Panc1 (cell line): ENCODE measurements at regions not wholly inside any gene's neighbourhood (a gene's known extent, or its start where the extent isn't known, plus 50 kb on each side); places are given as distances from the start of the nearest gene placed in this dataset.

Experiments used
- ATAC-seq: fragments of 200-7000 bp; cut with Tn5 transposase; 2 replicates; pipeline ENCODE4 v1.9.1; 2020; ENCODE audit warnings: mild to moderate bottlenecking, moderate library complexity
- BruUV-seq: library from RNA; stranded (reverse); fragments of 400-500 nt; replicated peaks from 2 replicates; lab custom pipeline; 2021; lab: Mats Ljungman, UMichigan
- CTCF ChIA-PET: fragments of 300-600 bp; sonication (Branson Sonifier 250); formaldehyde crosslinking; loops from one replicate; lab custom pipeline; 2022; ENCODE audit warnings: antibody characterized with exemption; lab: Charles Lee
- POLR2A ChIA-PET: fragments of 300-600 bp; sonication (Branson Sonifier 250); formaldehyde crosslinking; loops from one replicate; lab custom pipeline; 2022; ENCODE audit warnings: antibody characterized with exemption; lab: Charles Lee
- DNase-seq: peaks from one replicate; pipeline ENCODE4 v3.0.0-alpha.2; 2010; ENCODE audit warnings: low read depth, low spot score
- H3K27ac ChIP-seq: 2 replicates; pipeline ENCODE4 v1.5.1; 2011; ENCODE audit warnings: mild to moderate bottlenecking, low read length, inconsistent platforms
- H3K27me3 ChIP-seq: fragments of 200-500 bp; sonication (Bioruptor generic); 2 replicates; pipeline ENCODE4 v1.6.0; 2014; ENCODE audit warnings: low read length, inconsistent platforms; ENCODE audit not compliant: control insufficient read depth, insufficient read depth
- H3K36me3 ChIP-seq: fragments of 200-500 bp; sonication (Bioruptor generic); 2 replicates; pipeline ENCODE4 v1.5.1; 2014; ENCODE audit warnings: inconsistent platforms, mild to moderate bottlenecking, low read length, moderate library complexity; ENCODE audit not compliant: control insufficient read depth, insufficient read depth
- H3K4me1 ChIP-seq: 2 replicates; pipeline ENCODE4 v1.5.1; 2011; ENCODE audit warnings: inconsistent platforms, mild to moderate bottlenecking, low read length, moderate library complexity; ENCODE audit not compliant: control insufficient read depth, insufficient read depth
- H3K4me3 ChIP-seq, 2 experiments: 2 replicates each; pipeline ENCODE4 v1.5.1; 2011 to 2012; ENCODE audit warnings: low read depth in 2 of 2, low read length in 2 of 2, mild to moderate bottlenecking in 2 of 2, inconsistent platforms in 1 of 2, moderate library complexity in 1 of 2
- H3K9me3 ChIP-seq: fragments of 200-500 bp; sonication (Bioruptor generic); 2 replicates; pipeline ENCODE4 v1.5.1; 2014; ENCODE audit warnings: low read depth, mild to moderate bottlenecking, inconsistent platforms, low read length, moderate library complexity; ENCODE audit not compliant: control insufficient read depth, insufficient read depth
- POLR2AphosphoS5 ChIP-seq: IDR thresholded peaks from 2 replicates; pipeline ENCODE4 v1.6.1; 2012; ENCODE audit warnings: mild to moderate bottlenecking, low read depth, low read length, moderate library complexity
- SIN3A ChIP-seq: IDR thresholded peaks from 2 replicates; pipeline ENCODE4 v1.6.1; 2012; ENCODE audit warnings: low read depth, mild to moderate bottlenecking, low read length, moderate library complexity, borderline replicate concordance; ENCODE audit not compliant: insufficient read depth
- TCF7L2 ChIP-seq: IDR thresholded peaks from 2 replicates; pipeline ENCODE4 v1.6.1; 2011; ENCODE audit warnings: mild to moderate bottlenecking, low read depth, low read length, inconsistent platforms
- in situ Hi-C: cut with HindIII; loops from 2 replicates; pipeline ENCODE4 v1.10.0; 2016; ENCODE audit warnings: low sequenced_read_pairs, low pct_unique_long_range_greater_than_20kb
- intact Hi-C: fragments of 100-400 bp; cut with micrococcal nuclease; formaldehyde crosslinking; loops from one replicate; pipeline ENCODE4 v1.10.0; 2022; ENCODE audit not compliant: unreplicated experiment
- TF ChIP-seq, protein P1 (sequence below): fragments of 450-650 bp; IDR thresholded peaks from 2 replicates; pipeline ENCODE4 v1.5.1; 2017; ENCODE audit warnings: mild to moderate bottlenecking
- TF ChIP-seq, protein P2 (sequence below), 2 experiments: IDR thresholded peaks; 2 replicates each; pipeline ENCODE4 v1.6.1; 2011 to 2012; ENCODE audit warnings: low read depth in 2 of 2, control low read depth in 1 of 2, low read length in 1 of 2, mild to moderate bottlenecking in 1 of 2, moderate library complexity in 1 of 2; ENCODE audit not compliant: insufficient read depth in 1 of 2

DNA sequence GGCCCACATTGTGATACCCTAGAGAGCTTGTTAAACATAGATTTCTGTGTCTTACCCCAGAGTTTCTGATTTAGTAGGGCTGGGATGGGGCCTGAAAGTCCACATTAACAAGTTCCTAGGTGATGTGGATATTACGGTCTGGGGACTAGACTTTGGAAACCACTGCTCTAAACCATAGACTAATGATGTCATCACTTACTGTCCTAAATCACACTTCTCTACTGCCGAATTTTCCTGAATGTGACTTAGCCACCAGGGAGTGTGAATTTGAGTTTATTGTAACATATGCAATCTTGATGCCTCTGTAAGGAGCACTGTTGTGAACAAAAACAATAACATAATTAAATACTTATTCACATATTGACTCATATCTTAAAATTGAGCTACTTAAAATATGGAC, 165.6 kb downstream of the BTBD3 start:
- in situ Hi-C loops (no loop called here), intact Hi-C loops (no loop called here)
- no peaks in the 10 kb centered on the region for H3K9me3 ChIP-seq
- no peaks in the 10 kb centered on the region for H3K27me3 ChIP-seq
- no peaks in the 10 kb centered on the region for H3K36me3 ChIP-seq
- DNase-seq (no peak), ATAC-seq (no peak)
- no peak overlapping the region for H3K4me3 ChIP-seq
- H3K4me1 ChIP-seq = no peaks in the 10 kb centered on the region
- TF ChIP-seq, protein P1, sequence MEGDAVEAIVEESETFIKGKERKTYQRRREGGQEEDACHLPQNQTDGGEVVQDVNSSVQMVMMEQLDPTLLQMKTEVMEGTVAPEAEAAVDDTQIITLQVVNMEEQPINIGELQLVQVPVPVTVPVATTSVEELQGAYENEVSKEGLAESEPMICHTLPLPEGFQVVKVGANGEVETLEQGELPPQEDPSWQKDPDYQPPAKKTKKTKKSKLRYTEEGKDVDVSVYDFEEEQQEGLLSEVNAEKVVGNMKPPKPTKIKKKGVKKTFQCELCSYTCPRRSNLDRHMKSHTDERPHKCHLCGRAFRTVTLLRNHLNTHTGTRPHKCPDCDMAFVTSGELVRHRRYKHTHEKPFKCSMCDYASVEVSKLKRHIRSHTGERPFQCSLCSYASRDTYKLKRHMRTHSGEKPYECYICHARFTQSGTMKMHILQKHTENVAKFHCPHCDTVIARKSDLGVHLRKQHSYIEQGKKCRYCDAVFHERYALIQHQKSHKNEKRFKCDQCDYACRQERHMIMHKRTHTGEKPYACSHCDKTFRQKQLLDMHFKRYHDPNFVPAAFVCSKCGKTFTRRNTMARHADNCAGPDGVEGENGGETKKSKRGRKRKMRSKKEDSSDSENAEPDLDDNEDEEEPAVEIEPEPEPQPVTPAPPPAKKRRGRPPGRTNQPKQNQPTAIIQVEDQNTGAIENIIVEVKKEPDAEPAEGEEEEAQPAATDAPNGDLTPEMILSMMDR = no peak
- TF ChIP-seq SIN3A = no peak
- TF ChIP-seq TCF7L2 = no peak
- TF ChIP-seq, protein P2, sequence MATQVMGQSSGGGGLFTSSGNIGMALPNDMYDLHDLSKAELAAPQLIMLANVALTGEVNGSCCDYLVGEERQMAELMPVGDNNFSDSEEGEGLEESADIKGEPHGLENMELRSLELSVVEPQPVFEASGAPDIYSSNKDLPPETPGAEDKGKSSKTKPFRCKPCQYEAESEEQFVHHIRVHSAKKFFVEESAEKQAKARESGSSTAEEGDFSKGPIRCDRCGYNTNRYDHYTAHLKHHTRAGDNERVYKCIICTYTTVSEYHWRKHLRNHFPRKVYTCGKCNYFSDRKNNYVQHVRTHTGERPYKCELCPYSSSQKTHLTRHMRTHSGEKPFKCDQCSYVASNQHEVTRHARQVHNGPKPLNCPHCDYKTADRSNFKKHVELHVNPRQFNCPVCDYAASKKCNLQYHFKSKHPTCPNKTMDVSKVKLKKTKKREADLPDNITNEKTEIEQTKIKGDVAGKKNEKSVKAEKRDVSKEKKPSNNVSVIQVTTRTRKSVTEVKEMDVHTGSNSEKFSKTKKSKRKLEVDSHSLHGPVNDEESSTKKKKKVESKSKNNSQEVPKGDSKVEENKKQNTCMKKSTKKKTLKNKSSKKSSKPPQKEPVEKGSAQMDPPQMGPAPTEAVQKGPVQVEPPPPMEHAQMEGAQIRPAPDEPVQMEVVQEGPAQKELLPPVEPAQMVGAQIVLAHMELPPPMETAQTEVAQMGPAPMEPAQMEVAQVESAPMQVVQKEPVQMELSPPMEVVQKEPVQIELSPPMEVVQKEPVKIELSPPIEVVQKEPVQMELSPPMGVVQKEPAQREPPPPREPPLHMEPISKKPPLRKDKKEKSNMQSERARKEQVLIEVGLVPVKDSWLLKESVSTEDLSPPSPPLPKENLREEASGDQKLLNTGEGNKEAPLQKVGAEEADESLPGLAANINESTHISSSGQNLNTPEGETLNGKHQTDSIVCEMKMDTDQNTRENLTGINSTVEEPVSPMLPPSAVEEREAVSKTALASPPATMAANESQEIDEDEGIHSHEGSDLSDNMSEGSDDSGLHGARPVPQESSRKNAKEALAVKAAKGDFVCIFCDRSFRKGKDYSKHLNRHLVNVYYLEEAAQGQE (IDR thresholded peaks at IDR 0.05; ENCODE audit: insufficient read depth in 1 of 2, low read depth in 2 of 2, low read length in 1 of 2) = no peak
- TF ChIP-seq POLR2AphosphoS5 = no peak
- ChIA-PET POLR2A (no interaction called here), CTCF (no interaction called here)
- no peak overlapping the region for H3K27ac ChIP-seq
- no TSS peak for BruUV-seq

DNA sequence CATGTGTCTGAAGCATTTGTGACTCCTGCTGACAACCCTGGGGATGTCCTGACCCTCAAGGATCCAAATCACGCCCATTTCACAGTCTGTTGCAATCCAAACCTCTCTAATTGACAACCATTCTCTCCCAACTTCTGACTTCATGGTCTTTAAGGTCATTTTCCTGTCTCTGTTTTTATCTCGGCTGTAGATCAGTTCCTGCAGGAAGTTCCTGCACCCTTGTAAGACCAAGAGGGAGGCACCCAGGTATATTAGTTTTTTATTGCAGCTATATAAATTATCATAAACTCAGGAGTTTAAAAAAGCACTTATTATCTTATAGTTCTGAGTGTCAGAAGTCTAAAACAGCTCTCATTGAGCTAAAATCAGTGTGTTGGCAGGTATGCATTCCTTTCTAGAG, 166.8 kb downstream of the BTBD3 start:
- DNase-seq = no peak
- POLR2A ChIA-PET = no interaction called here
- H3K36me3 ChIP-seq = no peaks in the 10 kb centered on the region
- no peaks in the 10 kb centered on the region for H3K4me1 ChIP-seq
- in situ Hi-C loops (no loop called here), intact Hi-C loops (no loop called here)
- no peak for ATAC-seq
- no peak for TF ChIP-seq POLR2AphosphoS5
- TF ChIP-seq, protein P1 = no peak
- TF ChIP-seq SIN3A = no peak
- TF ChIP-seq TCF7L2 = no peak
- TF ChIP-seq, protein P2 (IDR thresholded peaks at IDR 0.05; ENCODE audit: insufficient read depth in 1 of 2, low read depth in 2 of 2, low read length in 1 of 2) = no peak
- H3K4me3 ChIP-seq = no peak overlapping the region
- no peak overlapping the region for H3K27ac ChIP-seq
- H3K9me3 ChIP-seq = no peaks in the 10 kb centered on the region
- BruUV-seq = no TSS peak
- H3K27me3 ChIP-seq = no peaks in the 10 kb centered on the region
- CTCF ChIA-PET = no interaction called here
